Trophoblast cell (in vitro differentiated cells and primary cell): ENCODE measurements at regions not wholly inside any gene's neighbourhood (a gene's known extent, or its start where the extent isn't known, plus 50 kb on each side); places are given as distances from the start of the nearest gene placed in this dataset.

Experiments
- DNase-seq, 2 donors: peaks; one replicate each; pipeline ENCODE4 v3.0.0-alpha.2; 2016
- H2AFZ ChIP-seq: 2 replicates; pipeline ENCODE4 v1.6.1; 2013; ENCODE audit warnings: low read length, moderate library complexity, mild to moderate bottlenecking; ENCODE audit not compliant: insufficient read depth, poor library complexity
- H2AK5ac ChIP-seq: 2 replicates; pipeline ENCODE4 v1.6.1; 2013; ENCODE audit warnings: mild to moderate bottlenecking, low read length
- H2BK120ac ChIP-seq: 2 replicates; pipeline ENCODE4 v1.6.1; 2013; ENCODE audit warnings: low read length, mild to moderate bottlenecking, moderate library complexity; ENCODE audit not compliant: insufficient read depth, poor library complexity
- H2BK12ac ChIP-seq: 2 replicates; pipeline ENCODE4 v1.6.1; 2013; ENCODE audit warnings: mild to moderate bottlenecking, low read length, moderate library complexity
- H2BK5ac ChIP-seq: 2 replicates; pipeline ENCODE4 v1.6.1; 2013; ENCODE audit warnings: low read length, low read depth, moderate library complexity, mild to moderate bottlenecking; ENCODE audit not compliant: poor library complexity
- H3K14ac ChIP-seq: 2 replicates; pipeline ENCODE4 v1.6.1; 2013; ENCODE audit warnings: mild to moderate bottlenecking, low read length
- H3K18ac ChIP-seq: 2 replicates; pipeline ENCODE4 v1.6.1; 2013; ENCODE audit warnings: mild to moderate bottlenecking, low read length
- H3K23ac ChIP-seq: 2 replicates; pipeline ENCODE4 v1.6.1; 2013; ENCODE audit warnings: low read length
- H3K27ac ChIP-seq: 2 replicates; pipeline ENCODE4 v1.5.1; 2013; ENCODE audit warnings: low read depth, mild to moderate bottlenecking, inconsistent platforms, low read length, moderate library complexity
- H3K27me3 ChIP-seq: 2 replicates; pipeline ENCODE4 v1.6.1; 2013; ENCODE audit warnings: inconsistent platforms, mild to moderate bottlenecking, low read length, moderate library complexity; ENCODE audit not compliant: insufficient read depth
- H3K36me3 ChIP-seq, 2 experiments: 1 replicate in 1 of 2; 2 replicates in 1 of 2; pipeline ENCODE4 v1.6.1; 2013; ENCODE audit warnings: low read length in 2 of 2, mild to moderate bottlenecking in 2 of 2, moderate library complexity in 1 of 2; ENCODE audit not compliant: insufficient read depth in 2 of 2, control insufficient read depth in 1 of 2
- H3K4ac ChIP-seq: 2 replicates; pipeline ENCODE4 v1.6.1; 2013; ENCODE audit warnings: low read depth, mild to moderate bottlenecking, low read length, moderate library complexity
- H3K4me1 ChIP-seq, 2 experiments: 1 replicate in 1 of 2; 2 replicates in 1 of 2; pipeline ENCODE4 v1.6.1; 2013; ENCODE audit warnings: low read length in 2 of 2, mild to moderate bottlenecking in 2 of 2, moderate library complexity in 1 of 2; ENCODE audit not compliant: insufficient read depth in 2 of 2, control insufficient read depth in 1 of 2
- H3K4me2 ChIP-seq: 2 replicates; pipeline ENCODE4 v1.6.1; 2013; ENCODE audit warnings: inconsistent platforms, mild to moderate bottlenecking, low read length, moderate library complexity
- H3K4me3 ChIP-seq: 2 replicates; pipeline ENCODE4 v1.5.1; 2013; ENCODE audit warnings: mild to moderate bottlenecking, low read depth, low read length, inconsistent platforms
- H3K79me1 ChIP-seq: one replicate; pipeline ENCODE4 v1.6.1; 2013; ENCODE audit warnings: low read length
- H3K79me2 ChIP-seq: 2 replicates; pipeline ENCODE4 v1.6.1; 2013; ENCODE audit warnings: low read length, mild to moderate bottlenecking; ENCODE audit not compliant: control insufficient read depth, insufficient read depth, poor library complexity
- H3K9ac ChIP-seq: 2 replicates; pipeline ENCODE4 v1.6.1; 2013; ENCODE audit warnings: mild to moderate bottlenecking, low read length
- H3K9me3 ChIP-seq: 2 replicates; pipeline ENCODE4 v1.6.1; 2013; ENCODE audit warnings: low read depth, mild to moderate bottlenecking, control low read depth, inconsistent platforms, low read length; ENCODE audit not compliant: insufficient read depth
- H4K12ac ChIP-seq: 2 replicates; pipeline ENCODE4 v1.6.1; 2013; ENCODE audit warnings: low read depth, mild to moderate bottlenecking, low read length, moderate library complexity
- H4K8ac ChIP-seq: 2 replicates; pipeline ENCODE4 v1.6.1; 2013; ENCODE audit warnings: low read depth, mild to moderate bottlenecking, low read length, moderate library complexity
- H4K91ac ChIP-seq: one replicate; pipeline ENCODE4 v1.6.1; 2013; ENCODE audit warnings: low read depth, mild to moderate bottlenecking, low read length, moderate library complexity
- WGBS: extraction: QIAGEN DNeasy Blood & Tissue Kit; methylation state at CpG from one replicate; pipeline ENCODE4 v1.1.7; 2013; ENCODE audit warnings: missing lambda C conversion rate; ENCODE audit not compliant: insufficient read length, insufficient coverage; ENCODE audit errors: extremely low coverage; 5-methylcytosine and 5-hydroxymethylcytosine counted together

GRCh38 chr4:135804785-135805184, 1603.2 kb upstream of the PABPC4L start:
- H3K4me3 ChIP-seq, result no peak overlapping the region
- no peak for DNase-seq
- no peaks in the 10 kb centered on the region for H3K79me2 ChIP-seq
- no peak overlapping the region for H3K9ac ChIP-seq
- H4K8ac ChIP-seq, result no peak overlapping the region
- H3K36me3 ChIP-seq, result no peaks in the 10 kb centered on the region
- H4K12ac ChIP-seq, result no peak overlapping the region
- no peak overlapping the region for H3K14ac ChIP-seq
- no peak overlapping the region for H3K18ac ChIP-seq
- H2BK12ac ChIP-seq, result no peak overlapping the region
- no peak overlapping the region for H3K27ac ChIP-seq
- no peak overlapping the region for H2BK5ac ChIP-seq
- no peaks in the 10 kb centered on the region for H3K4me1 ChIP-seq
- H3K4ac ChIP-seq, result no peak overlapping the region
- H3K9me3 ChIP-seq, result no peaks in the 10 kb centered on the region
- no CpG with 5 or more reads among the region's 3 CpGs for WGBS
- no peak overlapping the region for H2BK120ac ChIP-seq
- no peak overlapping the region for H4K91ac ChIP-seq
- no peaks in the 10 kb centered on the region for H3K79me1 ChIP-seq
- H3K23ac ChIP-seq, result no peak overlapping the region
- no peak overlapping the region for H2AK5ac ChIP-seq
- H3K27me3 ChIP-seq, result no peaks in the 10 kb centered on the region
- no peak overlapping the region for H2AFZ ChIP-seq
- H3K4me2 ChIP-seq, result no peak overlapping the region

DNA sequence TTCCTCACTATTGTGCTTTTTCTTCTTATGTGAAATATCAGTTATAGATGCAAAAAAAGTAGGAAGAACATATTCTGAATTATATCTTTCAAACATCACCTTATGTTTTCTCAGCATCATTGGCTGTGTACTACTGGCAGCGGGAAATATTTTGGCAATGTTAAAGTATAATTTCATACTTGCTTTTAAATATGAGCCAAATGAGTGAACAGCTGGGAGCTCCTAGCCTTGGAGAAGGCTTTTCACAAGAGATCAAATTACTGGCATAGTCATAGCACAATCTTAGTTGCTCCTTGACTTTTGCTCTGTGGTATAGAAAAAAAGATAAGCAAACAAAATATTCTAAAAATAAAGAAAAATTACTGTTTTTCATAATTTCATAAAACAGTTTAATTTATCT, 1575.8 kb upstream of the PABPC4L start:
- H3K9me3 ChIP-seq, result no peaks in the 10 kb centered on the region
- H2BK120ac ChIP-seq, result no peak overlapping the region
- no peak overlapping the region for H3K23ac ChIP-seq
- WGBS, result no CpG with 5 or more reads among the region's 1 CpG
- H3K14ac ChIP-seq, result no peak overlapping the region
- H3K4me3 ChIP-seq, result no peak overlapping the region
- no peak overlapping the region for H4K8ac ChIP-seq
- no peak overlapping the region for H3K27ac ChIP-seq
- no peaks in the 10 kb centered on the region for H3K4me1 ChIP-seq
- H3K79me1 ChIP-seq, result no peaks in the 10 kb centered on the region
- H2BK12ac ChIP-seq, result no peak overlapping the region
- no peak overlapping the region for H3K4ac ChIP-seq
- no peak overlapping the region for H3K4me2 ChIP-seq
- DNase-seq, result no peak
- H4K91ac ChIP-seq, result no peak overlapping the region
- H2AFZ ChIP-seq, result no peak overlapping the region
- no peaks in the 10 kb centered on the region for H3K79me2 ChIP-seq
- H3K36me3 ChIP-seq, result no peaks in the 10 kb centered on the region
- H3K18ac ChIP-seq, result no peak overlapping the region
- H2BK5ac ChIP-seq, result no peak overlapping the region
- no peak overlapping the region for H3K9ac ChIP-seq
- H4K12ac ChIP-seq, result no peak overlapping the region
- no peaks in the 10 kb centered on the region for H3K27me3 ChIP-seq
- no peak overlapping the region for H2AK5ac ChIP-seq

- WGBS, result no CpG with 5 or more reads among the region's 1 CpG
- Histone ChIP-seq H3K79me1 (no peaks in the 10 kb centered on the region), H4K91ac (no peak overlapping the region), H2BK120ac (no peak overlapping the region), H2BK12ac (no peak overlapping the region), H3K4ac (no peak overlapping the region), H3K4me3 (no peak overlapping the region), H4K12ac (no peak overlapping the region), H3K9ac (no peak overlapping the region), H3K4me2 (no peak overlapping the region), H2AK5ac (no peak overlapping the region), H3K27ac (no peak overlapping the region), H2AFZ (no peak overlapping the region), H3K18ac (no peak overlapping the region), H3K36me3 (no peaks in the 10 kb centered on the region), H3K23ac (no peak overlapping the region), H3K14ac (no peak overlapping the region), H3K27me3 (no peaks in the 10 kb centered on the region), H4K8ac (no peak overlapping the region), H3K9me3 (no peaks in the 10 kb centered on the region), H3K79me2 (no peaks in the 10 kb centered on the region), H2BK5ac (no peak overlapping the region), H3K4me1 (no peaks in the 10 kb centered on the region)
- DNase-seq, result no peak
Measured at GRCh38 chr4:135775909-135776308, 1574.3 kb upstream of the PABPC4L start.

GRCh38 chr4:135770505-135770904, 1568.9 kb upstream of the PABPC4L start:
- H4K91ac ChIP-seq, result no peak overlapping the region
- H3K79me2 ChIP-seq, result no peaks in the 10 kb centered on the region
- no peaks in the 10 kb centered on the region for H3K79me1 ChIP-seq
- H3K36me3 ChIP-seq, result no peaks in the 10 kb centered on the region
- no peak overlapping the region for H3K9ac ChIP-seq
- no peak overlapping the region for H3K14ac ChIP-seq
- H3K4me3 ChIP-seq, result no peak overlapping the region
- H3K4ac ChIP-seq, result no peak overlapping the region
- H2BK120ac ChIP-seq, result no peak overlapping the region
- no peak overlapping the region for H2BK5ac ChIP-seq
- H3K18ac ChIP-seq, result no peak overlapping the region
- no peak overlapping the region for H3K4me2 ChIP-seq
- no peak for DNase-seq
- H2BK12ac ChIP-seq, result no peak overlapping the region
- no peak overlapping the region for H4K8ac ChIP-seq
- H2AFZ ChIP-seq, result no peak overlapping the region
- no peaks in the 10 kb centered on the region for H3K4me1 ChIP-seq
- peaks cover 1% of the 10 kb centered on the region for H3K9me3 ChIP-seq
- no peak overlapping the region for H3K27ac ChIP-seq
- H2AK5ac ChIP-seq, result no peak overlapping the region
- no peaks in the 10 kb centered on the region for H3K27me3 ChIP-seq
- no peak overlapping the region for H4K12ac ChIP-seq
- H3K23ac ChIP-seq, result no peak overlapping the region

DNA sequence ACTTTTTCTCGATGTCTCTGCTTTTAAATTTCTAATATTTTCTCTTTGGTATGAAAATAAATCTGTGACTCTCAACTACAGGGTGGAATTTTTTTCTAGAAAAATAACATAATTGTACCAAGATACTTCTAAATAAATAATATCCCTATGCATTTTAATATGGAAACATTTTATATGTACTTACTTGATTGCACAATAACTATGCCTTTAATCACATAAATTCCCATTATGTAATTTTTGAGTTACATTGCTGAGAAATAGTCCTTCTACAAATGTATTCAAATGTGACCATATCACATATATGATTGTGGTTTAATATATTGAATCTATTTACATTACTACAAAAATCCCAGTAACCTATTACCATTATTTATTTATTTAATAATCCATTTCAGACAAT, 1543.3 kb upstream of the PABPC4L start:
- whole genome bisulfite sequencing, result no CpG with 5 or more reads among the region's 1 CpG
- H2BK120ac ChIP-seq, result no peak overlapping the region

More for the DNA sequence above, 1543.3 kb upstream of the PABPC4L start:
- Histone ChIP-seq H3K4me1 (no peaks in the 10 kb centered on the region), H3K9ac (no peak overlapping the region), H2BK12ac (no peak overlapping the region), H3K9me3 (no peaks in the 10 kb centered on the region), H3K27ac (no peak overlapping the region), H3K79me1 (no peaks in the 10 kb centered on the region), H2AFZ (no peak overlapping the region), H3K18ac (no peak overlapping the region), H4K8ac (no peak overlapping the region), H3K4ac (no peak overlapping the region), H2BK5ac (no peak overlapping the region), H4K12ac (no peak overlapping the region), H3K36me3 (no peaks in the 10 kb centered on the region), H3K14ac (no peak overlapping the region), H3K4me2 (no peak overlapping the region), H4K91ac (no peak overlapping the region), H3K4me3 (no peak overlapping the region), H3K27me3 (no peaks in the 10 kb centered on the region), H2AK5ac (no peak overlapping the region), H3K23ac (no peak overlapping the region), H3K79me2 (no peaks in the 10 kb centered on the region)
- no peak for DNase-seq
